OCI-LY3 (cell line): ENCODE measurements at regions not wholly inside any gene's neighbourhood (a gene's known extent, or its start where the extent isn't known, plus 50 kb on each side); places are given as distances from the start of the nearest gene placed in this dataset.

Source experiments
- H2AFZ ChIP-seq: fragments of 200-600, 300-600 bp; shearing (Covaris generic); 2 replicates; pipeline ENCODE4 v1.6.0; 2014; ENCODE audit warnings: antibody characterized with exemption, low read depth, low read length
- H3K27ac ChIP-seq: fragments of 200-600, 300-600 bp; sonication (generic); 2 replicates; pipeline ENCODE4 v1.5.1; 2014; ENCODE audit warnings: mild to moderate bottlenecking, low read length, moderate library complexity, mixed read lengths
- H3K27me3 ChIP-seq: fragments of 200-600, 300-600 bp; sonication (generic); 2 replicates; pipeline ENCODE4 v1.6.1; 2014; ENCODE audit warnings: low read depth, low read length, mixed read lengths
- H3K36me3 ChIP-seq: fragments of 200-600, 300-600 bp; sonication (generic); replicated peaks from 2 replicates; pipeline ENCODE3; 2014; ENCODE audit warnings: low read depth, low read length, mixed read lengths
- H3K4me1 ChIP-seq: fragments of 300-600, 200-600 bp; sonication (generic); 2 replicates; pipeline ENCODE4 v1.6.1; 2014; ENCODE audit warnings: low read length, mixed read lengths
- H3K4me2 ChIP-seq: fragments of 200-600, 300-600 bp; sonication (generic); 2 replicates; pipeline ENCODE4 v1.6.1; 2014; ENCODE audit warnings: low read length, mixed read lengths
- H3K4me3 ChIP-seq: fragments of 300-600, 200-600 bp; sonication (generic); 2 replicates; pipeline ENCODE4 v1.5.1; 2014; ENCODE audit warnings: antibody characterized with exemption, mild to moderate bottlenecking, low read length, moderate library complexity
- H3K79me2 ChIP-seq: fragments of 300-600, 200-600 bp; shearing (Covaris generic); 2 replicates; pipeline ENCODE4 v1.6.1; 2014; ENCODE audit warnings: mild to moderate bottlenecking, low read length, mixed read lengths
- H3K9ac ChIP-seq: fragments of 300-600, 200-600 bp; shearing (Covaris generic); 2 replicates; pipeline ENCODE4 v1.6.0; 2014; ENCODE audit warnings: mild to moderate bottlenecking, low read length, moderate library complexity
- H3K9me3 ChIP-seq: fragments of 200-600, 300-600 bp; shearing (Covaris generic); 2 replicates; pipeline ENCODE4 v1.6.1; 2014; ENCODE audit warnings: low read length, mixed read lengths; ENCODE audit not compliant: insufficient read depth
- H4K20me1 ChIP-seq: fragments of 200-600, 300-600 bp; sonication (generic); 2 replicates; pipeline ENCODE4 v1.6.1; 2016; ENCODE audit warnings: low read length, mixed read lengths; ENCODE audit not compliant: insufficient read depth
- EZH2phosphoT487 ChIP-seq: fragments of 200-600 bp; shearing (Covaris generic); IDR thresholded peaks from 2 replicates; pipeline ENCODE4 v1.6.1; 2018; ENCODE audit warnings: antibody characterized with exemption, mixed run types, low read depth
- TF ChIP-seq, protein P1 (sequence below): fragments of 200-600, 300-600 bp; sonication (generic); IDR thresholded peaks from 2 replicates; pipeline ENCODE4 v1.5.1; 2014; ENCODE audit warnings: antibody characterized with exemption, low read length, low read depth

DNA sequence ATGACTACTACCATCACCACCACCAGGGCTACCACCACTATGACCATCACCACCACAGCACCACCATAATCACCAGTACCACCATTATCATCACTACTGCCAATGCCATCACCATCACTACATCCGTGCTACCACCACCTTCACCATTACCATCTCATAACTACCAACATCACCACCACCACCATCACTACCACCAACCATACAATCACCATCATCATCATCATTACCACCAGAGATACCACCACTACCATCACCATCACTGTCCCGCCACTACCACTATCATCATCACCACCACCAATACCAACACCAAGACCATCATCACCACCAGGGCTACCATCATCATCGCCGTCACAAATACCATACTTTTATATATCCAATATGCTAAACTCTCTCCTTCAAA is 369.6 kb upstream of the DYNLRB2 start:
- Histone ChIP-seq H3K27ac (no peak overlapping the region), H3K79me2 (no peaks in the 10 kb centered on the region), H3K4me2 (no peak overlapping the region), H3K36me3 (no peaks in the 10 kb centered on the region), H3K9ac (no peak overlapping the region), H3K4me1 (no peaks in the 10 kb centered on the region), H2AFZ (no peak overlapping the region), H3K9me3 (no peaks in the 10 kb centered on the region), H4K20me1 (no peaks in the 10 kb centered on the region), H3K27me3 (no peaks in the 10 kb centered on the region), H3K4me3 (no peak overlapping the region)
- TF ChIP-seq, protein P1, sequence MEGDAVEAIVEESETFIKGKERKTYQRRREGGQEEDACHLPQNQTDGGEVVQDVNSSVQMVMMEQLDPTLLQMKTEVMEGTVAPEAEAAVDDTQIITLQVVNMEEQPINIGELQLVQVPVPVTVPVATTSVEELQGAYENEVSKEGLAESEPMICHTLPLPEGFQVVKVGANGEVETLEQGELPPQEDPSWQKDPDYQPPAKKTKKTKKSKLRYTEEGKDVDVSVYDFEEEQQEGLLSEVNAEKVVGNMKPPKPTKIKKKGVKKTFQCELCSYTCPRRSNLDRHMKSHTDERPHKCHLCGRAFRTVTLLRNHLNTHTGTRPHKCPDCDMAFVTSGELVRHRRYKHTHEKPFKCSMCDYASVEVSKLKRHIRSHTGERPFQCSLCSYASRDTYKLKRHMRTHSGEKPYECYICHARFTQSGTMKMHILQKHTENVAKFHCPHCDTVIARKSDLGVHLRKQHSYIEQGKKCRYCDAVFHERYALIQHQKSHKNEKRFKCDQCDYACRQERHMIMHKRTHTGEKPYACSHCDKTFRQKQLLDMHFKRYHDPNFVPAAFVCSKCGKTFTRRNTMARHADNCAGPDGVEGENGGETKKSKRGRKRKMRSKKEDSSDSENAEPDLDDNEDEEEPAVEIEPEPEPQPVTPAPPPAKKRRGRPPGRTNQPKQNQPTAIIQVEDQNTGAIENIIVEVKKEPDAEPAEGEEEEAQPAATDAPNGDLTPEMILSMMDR = no peak
- TF ChIP-seq EZH2phosphoT487 = no peak

DNA sequence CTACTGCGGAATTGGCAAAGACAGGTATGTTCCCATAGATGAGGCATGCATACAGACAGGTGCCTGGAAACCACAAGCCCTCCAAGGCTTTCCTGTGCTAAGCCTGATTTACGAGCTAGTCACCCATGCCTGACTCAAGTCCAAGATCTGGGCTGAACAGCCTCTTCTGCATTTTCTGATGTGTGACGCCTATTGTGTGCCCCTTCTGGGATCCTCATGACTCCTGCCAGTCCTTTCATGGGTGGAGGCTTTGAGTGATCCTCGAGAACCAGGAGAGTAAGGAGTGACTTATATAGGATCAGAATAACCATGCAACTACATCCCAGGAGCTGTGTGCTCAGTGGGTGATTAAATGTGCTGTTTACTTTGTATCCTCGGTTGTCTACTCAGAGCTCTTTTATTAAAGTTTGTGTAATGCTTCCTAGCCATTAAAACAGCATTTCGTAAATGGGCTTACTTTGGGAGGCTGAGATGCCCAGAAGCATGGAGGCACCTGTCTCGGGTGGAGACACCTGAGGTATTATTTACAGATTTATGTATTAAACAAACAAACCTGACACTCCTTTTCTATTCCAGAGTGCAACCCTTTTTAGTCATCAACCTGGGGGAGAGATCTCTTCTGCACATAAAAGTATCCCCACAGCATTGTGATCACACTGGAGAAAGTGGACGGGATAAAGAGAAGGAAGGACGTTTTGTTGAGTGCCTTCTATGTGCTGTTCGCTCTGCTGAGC is 373.0 kb upstream of the DYNLRB2 start:
- H3K4me1 ChIP-seq = no peaks in the 10 kb centered on the region

DNA sequence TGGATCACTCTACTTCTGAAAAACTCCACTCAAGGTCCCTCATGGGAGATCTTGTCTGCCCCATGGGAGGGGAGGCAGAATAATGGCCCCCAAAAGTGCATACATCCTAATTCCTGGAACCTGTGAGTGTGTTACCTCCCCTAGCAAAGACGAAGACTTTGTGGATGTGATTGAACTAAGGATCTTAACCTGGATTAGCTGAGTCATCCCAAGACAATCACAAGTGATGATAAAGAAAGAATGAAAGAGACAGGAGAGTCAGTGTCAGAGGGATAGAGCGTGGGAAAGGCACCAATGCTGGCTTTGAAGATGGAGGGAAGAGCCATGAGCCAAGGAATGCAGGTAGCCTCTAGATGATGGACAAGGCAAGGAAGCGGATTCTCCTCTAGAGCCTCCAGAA is 374.7 kb upstream of the DYNLRB2 start:
- Histone ChIP-seq H3K4me3 (no peak overlapping the region), H2AFZ (no peak overlapping the region), H3K4me1 (no peaks in the 10 kb centered on the region), H3K9ac (no peak overlapping the region), H3K79me2 (no peaks in the 10 kb centered on the region), H3K27me3 (no peaks in the 10 kb centered on the region), H3K27ac (no peak overlapping the region), H3K4me2 (no peak overlapping the region), H3K9me3 (no peaks in the 10 kb centered on the region), H3K36me3 (no peaks in the 10 kb centered on the region), H4K20me1 (no peaks in the 10 kb centered on the region)
- TF ChIP-seq, protein P1 = no peak
- no peak for TF ChIP-seq EZH2phosphoT487

More for the DNA sequence above, 373.0 kb upstream of the DYNLRB2 start:
- no peaks in the 10 kb centered on the region for H3K36me3 ChIP-seq
- no peaks in the 10 kb centered on the region for H4K20me1 ChIP-seq
- no peaks in the 10 kb centered on the region for H3K27me3 ChIP-seq
- H3K9me3 ChIP-seq = no peaks in the 10 kb centered on the region
- no peaks in the 10 kb centered on the region for H3K79me2 ChIP-seq
- H3K9ac ChIP-seq = no peak overlapping the region
- no peak overlapping the region for H3K4me2 ChIP-seq
- no peak overlapping the region for H3K27ac ChIP-seq
- H2AFZ ChIP-seq = no peak overlapping the region
- no peak overlapping the region for H3K4me3 ChIP-seq
- TF ChIP-seq, protein P1 = no peak
- no peak for TF ChIP-seq EZH2phosphoT487

DNA sequence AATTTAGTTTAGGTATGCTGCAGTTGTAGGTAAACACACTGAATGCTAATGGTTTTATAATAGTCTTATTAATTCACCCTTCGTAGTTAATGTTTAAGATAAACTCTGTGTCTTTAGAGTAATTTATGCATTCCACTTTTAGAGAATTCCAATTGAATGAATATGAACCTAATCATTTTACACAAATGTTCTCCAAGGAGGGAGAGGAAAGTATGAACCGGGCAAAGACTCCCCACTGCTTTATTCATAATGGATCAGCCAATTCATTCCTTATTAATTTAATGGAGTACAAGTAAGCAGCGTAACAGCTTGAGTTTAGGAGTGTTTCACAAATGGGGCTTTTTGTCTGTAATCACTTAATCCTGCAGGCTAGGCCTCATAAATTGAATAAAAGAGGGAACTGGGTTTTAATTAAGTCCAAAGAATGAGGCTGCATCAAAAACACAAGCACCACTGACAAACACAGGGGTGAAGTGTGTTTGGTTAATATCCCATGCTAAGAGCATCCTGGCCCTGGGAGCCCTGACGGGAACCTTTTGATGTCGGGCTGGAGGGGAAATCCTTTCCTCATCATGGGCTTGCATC is 375.7 kb upstream of the DYNLRB2 start:
- TF ChIP-seq EZH2phosphoT487 = no peak
- TF ChIP-seq, protein P1 = no peak

More for the DNA sequence above, 375.7 kb upstream of the DYNLRB2 start:
- Histone ChIP-seq H3K79me2 (no peaks in the 10 kb centered on the region), H3K27ac (no peak overlapping the region), H3K27me3 (no peaks in the 10 kb centered on the region), H3K4me3 (no peak overlapping the region), H3K4me2 (no peak overlapping the region), H2AFZ (no peak overlapping the region), H3K9ac (no peak overlapping the region), H3K9me3 (no peaks in the 10 kb centered on the region), H3K4me1 (no peaks in the 10 kb centered on the region), H3K36me3 (no peaks in the 10 kb centered on the region), H4K20me1 (no peaks in the 10 kb centered on the region)
